ENCODE measurements at regions not wholly inside any gene's neighbourhood (a gene's known extent, or its start where the extent isn't known, plus 50 kb on each side); places are given as distances from the start of the nearest gene placed in this dataset.
A peak's percentile ranks its signal among the peaks of the same experiment; 100 is the strongest.

GRCh38 chrX:134741746-134742145, 55.3 kb downstream of the PABIR2 start:
- no peak overlapping the region for H3K4me3 ChIP-seq
- WGBS, 3 donors = 52 to 65% (median 56%) methylated on average over 2 of the region's 2 CpGs
- H3K4me1 ChIP-seq = peaks cover 6% of the 10 kb centered on the region
- TF ChIP-seq, protein P1, sequence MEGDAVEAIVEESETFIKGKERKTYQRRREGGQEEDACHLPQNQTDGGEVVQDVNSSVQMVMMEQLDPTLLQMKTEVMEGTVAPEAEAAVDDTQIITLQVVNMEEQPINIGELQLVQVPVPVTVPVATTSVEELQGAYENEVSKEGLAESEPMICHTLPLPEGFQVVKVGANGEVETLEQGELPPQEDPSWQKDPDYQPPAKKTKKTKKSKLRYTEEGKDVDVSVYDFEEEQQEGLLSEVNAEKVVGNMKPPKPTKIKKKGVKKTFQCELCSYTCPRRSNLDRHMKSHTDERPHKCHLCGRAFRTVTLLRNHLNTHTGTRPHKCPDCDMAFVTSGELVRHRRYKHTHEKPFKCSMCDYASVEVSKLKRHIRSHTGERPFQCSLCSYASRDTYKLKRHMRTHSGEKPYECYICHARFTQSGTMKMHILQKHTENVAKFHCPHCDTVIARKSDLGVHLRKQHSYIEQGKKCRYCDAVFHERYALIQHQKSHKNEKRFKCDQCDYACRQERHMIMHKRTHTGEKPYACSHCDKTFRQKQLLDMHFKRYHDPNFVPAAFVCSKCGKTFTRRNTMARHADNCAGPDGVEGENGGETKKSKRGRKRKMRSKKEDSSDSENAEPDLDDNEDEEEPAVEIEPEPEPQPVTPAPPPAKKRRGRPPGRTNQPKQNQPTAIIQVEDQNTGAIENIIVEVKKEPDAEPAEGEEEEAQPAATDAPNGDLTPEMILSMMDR (IDR thresholded peaks at IDR 0.05) = no peak
- intact Hi-C loops (cut with DNase I) = no loop called here
- H3K27me3 ChIP-seq (ENCODE audit: insufficient read depth in 3 of 3, low read length in 2 of 3) = peaks cover 0 to 3% (median 0%) of the 10 kb centered on the region in 3 donors
- DNase-seq (no peak), ATAC-seq (no peak)
- no peaks in the 10 kb centered on the region for H3K36me3 ChIP-seq (ENCODE audit: insufficient read depth in 1 of 2, low read depth in 1 of 2)
- no peaks in the 10 kb centered on the region for H3K9me3 ChIP-seq
- H3K27ac ChIP-seq = no peak overlapping the region

DNA sequence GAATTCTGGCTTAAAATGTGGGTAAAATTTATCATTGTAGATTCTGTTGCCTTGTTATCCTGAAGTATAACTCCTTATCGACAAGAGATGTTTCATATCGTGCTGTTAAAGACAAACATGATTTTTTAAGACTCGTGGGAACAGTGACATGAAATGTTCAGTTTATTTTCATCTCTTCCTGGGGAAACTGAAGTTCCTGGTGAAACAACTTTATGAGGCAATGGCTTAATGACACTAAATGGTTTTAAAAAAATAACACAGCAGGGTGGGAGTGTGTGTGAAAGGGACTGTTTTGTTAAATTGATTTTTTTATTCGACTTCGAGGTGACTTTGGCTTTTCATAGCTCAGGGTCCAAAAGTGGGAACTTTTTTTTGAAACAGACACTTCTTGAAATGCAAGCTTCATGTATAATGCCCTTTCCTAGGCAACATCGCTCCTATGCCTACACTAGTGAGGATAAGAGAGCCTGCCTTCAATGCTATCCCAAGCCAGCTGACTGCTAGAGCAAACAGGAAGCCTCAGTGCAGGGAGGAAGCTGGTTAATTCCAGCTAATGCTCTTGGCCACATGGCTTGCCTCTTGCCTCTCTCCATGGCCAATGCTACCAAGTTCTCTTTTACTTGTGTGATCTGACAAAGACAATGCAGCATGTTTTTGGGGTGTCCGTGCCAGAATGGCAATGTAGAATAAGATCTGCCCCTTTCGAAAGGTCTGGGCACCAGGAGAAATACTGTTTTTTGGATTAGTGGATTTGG, 57.8 kb downstream of the PABIR2 start:
- TF ChIP-seq, protein P1 (IDR thresholded peaks at IDR 0.05) = no peak
- Histone ChIP-seq H3K9me3 (no peaks in the 10 kb centered on the region), H3K27me3 (ENCODE audit: insufficient read depth in 3 of 3, low read length in 2 of 3) (peaks cover 0 to 3% (median 0%) of the 10 kb centered on the region in 3 donors), H3K27ac (no peak overlapping the region), H3K4me3 (no peak overlapping the region), H3K4me1 (peaks cover 12% of the 10 kb centered on the region), H3K36me3 (ENCODE audit: insufficient read depth in 1 of 2, low read depth in 1 of 2) (no peaks in the 10 kb centered on the region)
- intact Hi-C loops (cut with DNase I) = no loop called here
- 66 to 70% (median 68%) methylated on average over 8 of the region's 8 CpGs for WGBS, 3 donors
- ATAC-seq = no peak
- no peak for DNase-seq

DNA sequence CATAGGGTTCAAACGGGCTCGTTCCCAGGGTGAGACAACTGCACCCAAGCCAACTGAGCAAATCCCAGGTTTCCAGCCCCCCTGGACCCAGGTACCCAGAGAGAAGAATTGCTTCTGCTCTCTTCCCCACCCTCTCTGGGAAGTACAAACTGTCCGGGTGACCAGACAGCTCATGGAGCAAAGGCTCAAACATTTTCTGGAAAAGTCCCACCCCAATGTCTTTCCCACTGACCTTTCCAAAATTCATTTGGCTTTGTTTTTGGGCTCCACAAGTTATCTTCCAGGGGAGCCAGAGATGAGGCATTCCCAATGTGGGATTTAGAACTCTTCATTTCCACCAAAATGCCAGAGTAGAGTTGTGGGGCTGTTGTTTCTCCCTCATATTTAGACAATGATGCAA, 58.6 kb downstream of the PABIR2 start:
- no peak overlapping the region for H3K4me3 ChIP-seq
- H3K27me3 ChIP-seq (ENCODE audit: insufficient read depth in 3 of 3, low read length in 2 of 3) = peaks cover 0 to 3% (median 0%) of the 10 kb centered on the region in 3 donors
- no peaks in the 10 kb centered on the region for H3K36me3 ChIP-seq (ENCODE audit: insufficient read depth in 1 of 2, low read depth in 1 of 2)
- no peaks in the 10 kb centered on the region for H3K9me3 ChIP-seq
- intact Hi-C loops (cut with DNase I) = no loop called here
- whole genome bisulfite sequencing, 3 donors = 26 to 45% (median 43%) methylated on average over 3 of the region's 3 CpGs
- H3K4me1 ChIP-seq = peaks cover 12% of the 10 kb centered on the region
- no peak overlapping the region for H3K27ac ChIP-seq
- TF ChIP-seq, protein P1 (IDR thresholded peaks at IDR 0.05) = no peak
- no peak for DNase-seq
- ATAC-seq = no peak

- DNase-seq (no peak), ATAC-seq (peak in 2 of 4 donors; percentile 25 to 28)
- intact Hi-C loops (cut with DNase I) = no loop called here
- TF ChIP-seq, protein P1 (IDR thresholded peaks at IDR 0.05) = no peak
- H3K4me3 ChIP-seq = no peak overlapping the region
- no peaks in the 10 kb centered on the region for H3K36me3 ChIP-seq (ENCODE audit: insufficient read depth in 1 of 2, low read depth in 1 of 2)
- peaks cover 12% of the 10 kb centered on the region for H3K4me1 ChIP-seq
- peak overlapping the region; percentile 50 for H3K27ac ChIP-seq
- H3K9me3 ChIP-seq = no peaks in the 10 kb centered on the region
- peaks cover 0 to 3% (median 0%) of the 10 kb centered on the region in 3 donors for H3K27me3 ChIP-seq (ENCODE audit: insufficient read depth in 3 of 3, low read length in 2 of 3)
- 57 to 73% (median 59%) methylated on average over 12 of the region's 12 CpGs for WGBS, 3 donors
Observed at GRCh38 chrX:134737721-134738369, 59.2 kb downstream of the PABIR2 start.
